Loucy (cell line): ENCODE measurements at regions not wholly inside any gene's neighbourhood (a gene's known extent, or its start where the extent isn't known, plus 50 kb on each side); places are given as distances from the start of the nearest gene placed in this dataset.

Experiments
- H2AFZ ChIP-seq: fragments of 200-600 bp; sonication (generic); 2 replicates; pipeline ENCODE4 v1.6.0; 2016; ENCODE audit warnings: antibody characterized with exemption, mild to moderate bottlenecking, low read length, moderate library complexity
- H3F3A ChIP-seq: fragments of 200-600 bp; 2 replicates; pipeline ENCODE4 v1.6.0; 2016; ENCODE audit warnings: antibody characterized with exemption, low read depth, mild to moderate bottlenecking
- H3K27me3 ChIP-seq: fragments of 200-600 bp; sonication (generic); 2 replicates; pipeline ENCODE4 v1.6.1; 2014; ENCODE audit warnings: low read length, mild to moderate bottlenecking; ENCODE audit not compliant: insufficient read depth, poor library complexity, severe bottlenecking
- H3K36me3 ChIP-seq: fragments of 200-600 bp; sonication (generic); 2 replicates; pipeline ENCODE4 v1.6.1; 2016; ENCODE audit warnings: low read length; ENCODE audit not compliant: insufficient read depth
- H3K4me1 ChIP-seq: fragments of 200-600 bp; sonication (generic); 2 replicates; pipeline ENCODE4 v1.5.1; 2014; ENCODE audit warnings: low read length, mild to moderate bottlenecking; ENCODE audit not compliant: insufficient read depth, poor library complexity, severe bottlenecking
- H3K4me2 ChIP-seq: fragments of 200-600 bp; sonication (generic); 2 replicates; pipeline ENCODE4 v1.6.0; 2014; ENCODE audit warnings: antibody characterized with exemption, low read length, low read depth, mild to moderate bottlenecking; ENCODE audit not compliant: poor library complexity, severe bottlenecking
- H3K4me3 ChIP-seq: fragments of 200-600 bp; sonication (generic); 2 replicates; pipeline ENCODE4 v1.5.1; 2014; ENCODE audit warnings: low read length, mild to moderate bottlenecking, mixed read lengths; ENCODE audit not compliant: poor library complexity, severe bottlenecking
- H3K79me2 ChIP-seq: fragments of 200-600 bp; sonication (generic); 2 replicates; pipeline ENCODE4 v1.6.1; 2014; ENCODE audit warnings: low read length; ENCODE audit not compliant: insufficient read depth
- H3K9ac ChIP-seq: fragments of 200-600 bp; sonication (generic); 2 replicates; pipeline ENCODE4 v1.6.0; 2014; ENCODE audit warnings: mild to moderate bottlenecking, low read depth, low read length, moderate library complexity; ENCODE audit not compliant: poor library complexity, severe bottlenecking
- H3K9me2 ChIP-seq: fragments of 200-600 bp; sonication (generic); replicated peaks from 2 replicates; pipeline ENCODE4 v1.6.1; 2016; ENCODE audit warnings: low read depth, low read length, mixed read lengths
- H3K9me3 ChIP-seq: fragments of 200-600 bp; sonication (generic); 2 replicates; pipeline ENCODE4 v1.6.1; 2014; ENCODE audit warnings: mild to moderate bottlenecking, antibody characterized with exemption, low read length, low read depth; ENCODE audit not compliant: insufficient read depth
- H4K20me1 ChIP-seq: fragments of 200-600 bp; sonication (generic); 2 replicates; pipeline ENCODE4 v1.6.0; 2014; ENCODE audit warnings: antibody characterized with exemption, low read length, mild to moderate bottlenecking; ENCODE audit not compliant: insufficient read depth, poor library complexity, severe bottlenecking
- EZH2phosphoT487 ChIP-seq: fragments of 200-600 bp; IDR thresholded peaks from 2 replicates; pipeline ENCODE4 v1.6.1; 2018; ENCODE audit warnings: antibody characterized with exemption, mild to moderate bottlenecking, moderate library complexity, borderline replicate concordance
- TF ChIP-seq, protein P1 (sequence below): fragments of 200-600 bp; sonication (generic); conservative IDR thresholded peaks from 2 replicates; pipeline ENCODE4 v1.5.1; 2014; ENCODE audit warnings: mild to moderate bottlenecking, antibody characterized with exemption, low read length

DNA sequence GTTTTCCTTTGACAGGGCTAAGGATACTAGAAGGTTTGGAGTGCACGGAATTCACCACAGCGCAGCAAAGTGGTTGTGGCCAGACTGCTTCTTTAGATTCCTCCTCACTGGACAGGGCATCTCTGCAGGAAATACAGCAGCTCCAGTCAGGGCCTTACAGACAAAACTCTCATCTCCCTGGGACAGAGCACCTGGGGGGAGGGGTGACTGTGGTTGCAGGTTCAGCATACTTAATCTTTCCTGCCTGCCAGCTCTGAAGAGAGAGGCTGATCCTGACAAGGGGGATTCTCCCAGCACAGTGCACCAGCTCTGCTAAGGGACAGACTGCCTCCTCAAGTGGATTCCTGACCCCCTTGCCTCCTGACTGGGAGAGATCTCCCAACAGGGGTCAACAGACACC lies 1257.9 kb downstream of the NXPH1 start:
- Histone ChIP-seq H4K20me1 (no peaks in the 10 kb centered on the region), H3K9me3 (no peaks in the 10 kb centered on the region), H3K4me2 (no peak overlapping the region), H3F3A (no peaks in the 10 kb centered on the region), H3K27me3 (no peaks in the 10 kb centered on the region), H3K9me2 (no peaks in the 10 kb centered on the region), H3K4me3 (no peak overlapping the region), H3K9ac (no peak overlapping the region), H3K36me3 (no peaks in the 10 kb centered on the region), H2AFZ (no peak overlapping the region), H3K79me2 (no peaks in the 10 kb centered on the region), H3K4me1 (no peaks in the 10 kb centered on the region)
- TF ChIP-seq EZH2phosphoT487: no peak
- TF ChIP-seq, protein P1, sequence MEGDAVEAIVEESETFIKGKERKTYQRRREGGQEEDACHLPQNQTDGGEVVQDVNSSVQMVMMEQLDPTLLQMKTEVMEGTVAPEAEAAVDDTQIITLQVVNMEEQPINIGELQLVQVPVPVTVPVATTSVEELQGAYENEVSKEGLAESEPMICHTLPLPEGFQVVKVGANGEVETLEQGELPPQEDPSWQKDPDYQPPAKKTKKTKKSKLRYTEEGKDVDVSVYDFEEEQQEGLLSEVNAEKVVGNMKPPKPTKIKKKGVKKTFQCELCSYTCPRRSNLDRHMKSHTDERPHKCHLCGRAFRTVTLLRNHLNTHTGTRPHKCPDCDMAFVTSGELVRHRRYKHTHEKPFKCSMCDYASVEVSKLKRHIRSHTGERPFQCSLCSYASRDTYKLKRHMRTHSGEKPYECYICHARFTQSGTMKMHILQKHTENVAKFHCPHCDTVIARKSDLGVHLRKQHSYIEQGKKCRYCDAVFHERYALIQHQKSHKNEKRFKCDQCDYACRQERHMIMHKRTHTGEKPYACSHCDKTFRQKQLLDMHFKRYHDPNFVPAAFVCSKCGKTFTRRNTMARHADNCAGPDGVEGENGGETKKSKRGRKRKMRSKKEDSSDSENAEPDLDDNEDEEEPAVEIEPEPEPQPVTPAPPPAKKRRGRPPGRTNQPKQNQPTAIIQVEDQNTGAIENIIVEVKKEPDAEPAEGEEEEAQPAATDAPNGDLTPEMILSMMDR: no peak

DNA sequence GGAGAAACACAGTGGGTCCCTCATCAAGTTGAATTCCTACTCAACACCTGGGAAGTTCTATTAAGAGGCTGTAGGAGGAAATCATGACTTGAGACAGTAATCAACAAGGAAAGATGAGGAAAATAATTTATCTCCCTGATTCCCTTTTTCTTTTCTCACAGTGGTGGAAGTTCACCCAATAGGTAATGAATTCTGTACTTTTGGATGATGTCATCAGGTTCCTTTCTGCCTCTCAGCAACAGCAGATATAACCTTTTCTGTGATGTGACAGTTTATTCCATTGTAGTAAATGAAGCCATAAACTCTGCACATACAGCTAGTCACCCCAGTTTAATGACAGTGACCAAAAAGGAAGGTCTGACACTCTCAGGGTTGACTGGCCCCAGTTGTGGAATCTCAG lies 1265.0 kb downstream of the NXPH1 start:
- no peaks in the 10 kb centered on the region for H3K27me3 ChIP-seq
- no peak overlapping the region for H3K9ac ChIP-seq

DNA sequence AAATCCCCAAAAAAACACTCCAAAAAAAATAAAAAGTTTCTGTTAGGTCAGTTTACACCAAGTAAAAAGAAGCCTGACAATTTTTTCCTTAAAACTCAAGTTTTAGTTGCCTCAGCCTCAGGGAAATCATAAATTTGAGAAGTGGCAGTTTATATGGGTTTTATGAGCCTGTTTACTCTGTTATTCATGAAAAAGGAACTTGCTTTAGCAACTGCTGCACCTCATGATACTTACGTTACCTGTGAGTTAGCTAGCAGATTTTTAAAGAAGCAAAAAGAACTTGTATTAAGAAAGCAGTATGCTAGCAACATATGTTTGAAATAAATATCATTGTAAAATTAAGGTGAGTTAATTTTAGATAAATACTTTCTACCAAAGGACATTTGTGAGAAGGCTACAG lies 1264.5 kb upstream of the PHF14 start:
- peaks cover 32% of the 10 kb centered on the region for H3K4me1 ChIP-seq
- no peaks in the 10 kb centered on the region for H3K36me3 ChIP-seq
- H2AFZ ChIP-seq: no peak overlapping the region
- no peaks in the 10 kb centered on the region for H3K9me2 ChIP-seq
- H3K79me2 ChIP-seq: no peaks in the 10 kb centered on the region
- no peaks in the 10 kb centered on the region for H4K20me1 ChIP-seq
- no peak overlapping the region for H3K4me3 ChIP-seq
- H3K9me3 ChIP-seq: no peaks in the 10 kb centered on the region
- no peaks in the 10 kb centered on the region for H3F3A ChIP-seq
- no peak overlapping the region for H3K9ac ChIP-seq
- no peak for TF ChIP-seq EZH2phosphoT487
- TF ChIP-seq, protein P1: no peak
- H3K4me2 ChIP-seq: peak overlapping the region; percentile 47
- H3K27me3 ChIP-seq: no peaks in the 10 kb centered on the region

More for the DNA sequence above, 1265.0 kb downstream of the NXPH1 start:
- Histone ChIP-seq H3K9me2 (no peaks in the 10 kb centered on the region), H3K4me2 (no peak overlapping the region), H4K20me1 (no peaks in the 10 kb centered on the region), H3K4me1 (no peaks in the 10 kb centered on the region), H3F3A (no peaks in the 10 kb centered on the region), H3K9me3 (0 out of 2 replicates have a peak, but pooled peaks cover 3% of the 10 kb centered on the region), H3K4me3 (no peak overlapping the region), H3K36me3 (no peaks in the 10 kb centered on the region), H3K79me2 (no peaks in the 10 kb centered on the region), H2AFZ (no peak overlapping the region)
- TF ChIP-seq, protein P1: no peak
- TF ChIP-seq EZH2phosphoT487: no peak
